GM12874 (cell line): ENCODE measurements at regions not wholly inside any gene's neighbourhood (a gene's known extent, or its start where the extent isn't known, plus 50 kb on each side); places are given as distances from the start of the nearest gene placed in this dataset.

Source experiments
- CTCF ChIP-seq: IDR thresholded peaks from 2 replicates; pipeline ENCODE4 v1.5.1; 2011; ENCODE audit warnings: low read depth, mild to moderate bottlenecking, control low read depth, low read length, moderate library complexity; ENCODE audit not compliant: insufficient read depth

GRCh38 chr3:124082343-124082742 is 90.4 kb upstream of the ROPN1 start:
- TF ChIP-seq CTCF, result no peak

GRCh38 chr3:124084022-124084881 is 92.3 kb upstream of the ROPN1 start:
- TF ChIP-seq CTCF, result no peak

GRCh38 chr3:124088801-124089200 is 96.9 kb upstream of the ROPN1 start:
- no peak for TF ChIP-seq CTCF

- TF ChIP-seq CTCF, result no peak
Observed at GRCh38 chr3:124089214-124089613, 97.3 kb upstream of the ROPN1 start.

GRCh38 chr3:124091716-124092115 is 99.8 kb upstream of the ROPN1 start:
- TF ChIP-seq CTCF, result no peak

GRCh38 chr3:124092811-124093210 is 100.9 kb upstream of the ROPN1 start:
- no peak for TF ChIP-seq CTCF

GRCh38 chr3:124094496-124094895 is 102.6 kb upstream of the ROPN1 start:
- no peak for TF ChIP-seq CTCF
